ENCODE measurements at regions not wholly inside any gene's neighbourhood (a gene's known extent, or its start where the extent isn't known, plus 50 kb on each side); places are given as distances from the start of the nearest gene placed in this dataset.
A peak's percentile ranks its signal among the peaks of the same experiment; 100 is the strongest.
"Not testable (repeated sequence)": the region's sequence is repeated elsewhere in the genome, so short reads cannot be mapped to it uniquely, and the experiment has no call there.

DNA sequence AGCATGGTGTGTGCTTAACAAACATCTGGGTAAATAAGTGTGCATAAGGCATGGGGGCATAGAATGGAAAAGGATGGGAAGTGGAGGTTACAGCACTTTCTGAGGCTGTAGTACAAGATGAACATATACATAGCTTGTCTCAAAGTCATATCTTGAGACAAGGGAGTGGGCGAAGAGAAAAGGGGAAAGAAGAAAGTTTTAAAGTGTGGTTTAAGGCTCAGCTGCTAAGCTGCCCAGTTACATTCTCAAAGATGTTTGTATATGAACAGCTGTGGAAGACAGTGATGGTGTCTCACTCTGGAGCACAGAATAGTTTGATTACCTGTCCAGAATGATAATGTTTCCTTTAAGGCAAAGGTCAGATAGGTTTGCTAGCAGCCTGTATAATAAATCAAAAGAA lies 61.9 kb upstream of the LANCL2 start:
- no peak for DNase-seq (ENCODE audit: low read depth)

DNA sequence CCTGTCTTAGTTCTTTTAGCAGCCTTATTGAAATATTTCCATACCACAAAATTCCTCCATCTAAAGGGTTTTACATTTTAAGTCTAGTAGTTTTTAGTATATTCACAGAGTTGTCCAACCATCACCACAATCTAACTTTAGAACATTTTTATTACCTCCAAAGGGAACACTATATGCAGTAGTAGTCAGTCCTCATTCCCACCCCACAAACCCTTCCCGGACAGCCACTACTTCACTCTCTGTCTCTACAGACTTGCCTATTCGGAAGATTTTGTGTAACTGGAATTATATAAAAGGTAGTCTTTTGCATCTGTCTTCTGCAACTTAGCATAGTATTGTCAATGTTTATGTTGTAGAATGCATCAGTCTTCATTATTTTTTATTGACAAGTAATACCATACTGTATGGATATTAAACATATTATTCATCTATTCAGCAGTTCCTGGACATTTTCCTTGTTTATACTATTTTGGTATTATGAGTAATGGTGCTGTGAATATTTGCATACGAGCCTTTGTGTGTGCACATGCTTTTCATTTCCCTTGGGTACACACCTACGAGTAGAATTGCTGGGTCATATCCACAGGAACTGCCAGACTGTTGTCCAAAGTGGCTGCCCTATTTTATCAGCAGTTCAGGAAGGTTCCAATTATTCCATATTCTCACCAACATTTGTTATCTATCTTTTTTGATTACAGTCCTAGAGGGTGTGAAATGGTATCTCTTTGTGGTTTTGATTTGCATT lies 60.9 kb upstream of the LANCL2 start:
- no peak for DNase-seq (ENCODE audit: low read depth)

DNA sequence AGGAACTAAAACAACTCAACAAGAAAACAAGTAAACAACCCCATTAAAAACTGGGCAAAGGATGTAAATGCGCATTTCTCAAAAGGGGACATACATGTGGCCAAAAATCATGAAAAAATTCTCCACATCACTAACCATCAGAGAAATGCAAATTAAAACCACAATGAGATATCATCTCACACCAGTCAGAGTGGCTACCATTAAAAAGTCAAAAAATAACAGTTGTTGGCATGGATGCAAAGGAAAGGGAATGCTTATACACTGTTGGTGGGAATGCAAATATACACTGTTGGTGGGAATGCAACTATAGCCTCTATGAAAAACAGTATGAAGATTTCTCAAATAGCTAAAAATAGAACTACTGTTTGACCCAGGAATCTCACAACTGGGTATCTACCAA lies 60.0 kb upstream of the LANCL2 start:
- no peak for DNase-seq (ENCODE audit: low read depth)

DNA sequence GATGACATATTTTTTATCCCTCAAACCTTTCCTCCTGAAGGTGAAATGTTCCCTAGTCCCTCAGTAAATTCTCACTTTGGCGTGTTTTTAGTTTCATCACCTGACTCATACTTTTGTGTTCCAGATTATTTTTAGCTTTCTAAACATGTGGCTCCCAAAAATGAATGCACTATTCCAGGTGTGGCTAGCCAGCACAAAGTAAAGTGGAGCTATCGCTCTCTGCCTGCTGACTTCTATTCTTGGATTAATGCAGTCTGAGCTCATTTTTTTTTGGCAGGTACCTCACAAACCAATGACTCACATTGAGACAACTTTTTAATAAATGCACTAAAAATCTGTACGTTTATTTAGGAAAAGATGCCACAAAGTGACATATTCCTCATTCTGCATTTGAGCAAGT lies 58.8 kb upstream of the LANCL2 start:
- no peak for DNase-seq (ENCODE audit: low read depth)

DNA sequence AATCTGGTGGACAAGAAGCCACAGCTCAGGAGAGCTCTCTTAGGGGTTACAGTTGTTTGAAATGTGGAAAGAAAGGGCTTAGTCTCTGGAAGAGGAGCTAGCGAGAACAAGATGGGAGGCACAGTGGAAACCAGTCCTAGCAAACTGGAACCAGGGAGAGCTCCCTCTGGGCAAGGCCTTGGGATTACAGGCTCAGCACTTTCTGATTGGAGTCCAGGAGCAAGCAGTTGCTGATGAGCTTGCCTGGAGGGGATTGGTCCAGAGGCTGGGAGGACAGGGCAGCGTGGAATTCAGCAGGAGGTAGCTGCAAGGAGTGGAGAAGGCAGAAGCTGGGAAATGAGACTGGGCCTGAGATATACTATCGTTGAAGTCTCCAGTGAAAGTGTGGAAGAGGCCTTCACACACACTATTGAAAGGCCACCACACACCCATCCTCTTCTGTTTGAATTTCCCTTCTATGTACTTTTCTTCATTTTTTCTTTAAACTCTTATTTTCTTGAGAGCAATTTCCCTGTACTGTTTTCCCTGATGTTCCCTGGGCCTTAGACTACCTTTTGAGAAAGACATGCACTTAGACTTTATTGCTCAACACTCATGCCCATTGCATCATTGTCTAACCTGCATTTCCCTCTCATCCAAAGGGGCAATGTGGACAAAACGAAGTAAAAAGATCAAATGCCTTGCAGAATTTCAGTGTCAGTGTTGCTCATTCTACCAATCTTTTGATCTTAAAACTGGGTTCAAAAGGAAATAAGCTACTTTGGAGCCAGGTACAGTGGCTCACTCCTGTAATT lies 57.8 kb upstream of the LANCL2 start:
- no peak for DNase-seq (ENCODE audit: low read depth)

DNA sequence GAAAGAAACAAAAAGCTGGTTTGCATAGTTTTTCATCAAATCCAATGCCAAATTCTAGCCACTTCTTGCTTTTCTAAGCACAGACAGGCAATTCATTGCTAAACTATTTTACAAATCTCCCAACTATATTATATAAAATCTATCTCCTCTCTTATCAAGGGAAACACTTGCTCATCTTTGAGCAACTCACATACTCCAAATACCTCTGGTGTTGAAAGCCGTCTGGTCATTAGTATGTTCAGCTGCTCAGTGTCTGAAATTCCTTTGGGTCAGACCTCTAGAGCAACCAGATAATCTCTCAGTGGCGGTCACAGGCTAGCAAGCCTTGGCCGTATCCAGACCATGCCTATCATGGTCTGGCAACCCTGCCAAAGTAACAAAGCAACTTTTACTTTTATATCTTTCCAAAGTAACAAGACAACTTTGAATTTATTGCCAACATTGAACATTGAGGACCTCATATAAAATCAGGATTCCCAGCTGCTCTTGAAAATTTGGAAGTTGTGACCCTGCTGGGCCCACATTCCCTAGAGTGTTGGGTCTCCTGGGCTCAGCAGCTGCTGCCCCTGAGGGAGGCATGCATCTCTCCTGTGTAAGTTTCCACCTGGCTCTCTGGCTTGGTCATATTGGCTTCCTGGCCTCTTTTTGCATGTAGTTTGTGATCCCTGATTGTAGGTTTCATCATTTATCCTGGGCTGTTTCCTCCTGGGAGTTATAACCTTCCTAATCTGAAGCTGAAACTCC lies 56.8 kb upstream of the LANCL2 start:
- DNase-seq (ENCODE audit: low read depth) = no peak

DNA sequence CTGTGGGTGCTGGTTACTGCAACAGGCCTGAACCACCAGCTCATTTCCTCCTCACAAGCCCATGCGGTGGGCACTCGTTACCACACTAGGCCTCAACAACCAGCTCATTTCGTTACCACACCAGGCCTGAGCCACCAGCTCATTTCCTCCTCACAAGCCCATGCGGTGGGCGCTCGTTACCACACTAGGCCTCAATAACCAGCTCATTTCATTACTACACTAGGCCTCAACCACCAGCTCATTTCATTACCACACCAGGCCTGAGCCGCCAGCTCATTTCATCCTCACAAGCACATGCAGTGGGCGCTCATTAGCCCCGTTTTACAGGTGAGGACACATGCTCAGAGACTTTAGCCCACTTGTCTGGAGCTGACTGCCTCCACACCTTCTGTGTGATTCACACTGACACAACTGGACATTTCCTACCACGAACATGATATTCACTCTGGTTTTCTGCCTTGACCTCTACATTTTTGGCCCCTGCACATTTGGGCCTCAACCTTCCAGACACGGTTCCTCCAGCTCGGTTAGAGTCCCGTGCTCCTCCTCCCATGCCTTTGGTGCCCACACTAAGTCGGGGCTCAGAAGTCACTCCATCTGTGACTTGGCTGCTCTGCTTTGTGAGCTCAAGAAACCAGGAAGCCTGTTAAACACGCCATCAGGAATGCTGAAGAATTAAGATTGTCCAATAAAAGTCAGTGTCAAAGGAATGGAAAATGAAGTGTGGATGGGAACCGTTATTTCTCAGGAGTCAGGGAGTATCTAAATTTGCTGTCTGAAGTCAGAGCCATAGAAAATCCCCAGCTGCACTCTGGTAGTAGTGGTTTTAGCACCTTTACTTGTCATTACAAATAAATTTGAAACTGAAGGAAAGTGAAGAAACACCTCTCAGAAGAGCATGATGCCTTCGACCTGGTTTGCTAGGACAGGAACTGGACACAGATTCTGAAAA lies 55.8 kb upstream of the LANCL2 start:
- DNase-seq (ENCODE audit: low read depth) = peak; percentile 30

DNA sequence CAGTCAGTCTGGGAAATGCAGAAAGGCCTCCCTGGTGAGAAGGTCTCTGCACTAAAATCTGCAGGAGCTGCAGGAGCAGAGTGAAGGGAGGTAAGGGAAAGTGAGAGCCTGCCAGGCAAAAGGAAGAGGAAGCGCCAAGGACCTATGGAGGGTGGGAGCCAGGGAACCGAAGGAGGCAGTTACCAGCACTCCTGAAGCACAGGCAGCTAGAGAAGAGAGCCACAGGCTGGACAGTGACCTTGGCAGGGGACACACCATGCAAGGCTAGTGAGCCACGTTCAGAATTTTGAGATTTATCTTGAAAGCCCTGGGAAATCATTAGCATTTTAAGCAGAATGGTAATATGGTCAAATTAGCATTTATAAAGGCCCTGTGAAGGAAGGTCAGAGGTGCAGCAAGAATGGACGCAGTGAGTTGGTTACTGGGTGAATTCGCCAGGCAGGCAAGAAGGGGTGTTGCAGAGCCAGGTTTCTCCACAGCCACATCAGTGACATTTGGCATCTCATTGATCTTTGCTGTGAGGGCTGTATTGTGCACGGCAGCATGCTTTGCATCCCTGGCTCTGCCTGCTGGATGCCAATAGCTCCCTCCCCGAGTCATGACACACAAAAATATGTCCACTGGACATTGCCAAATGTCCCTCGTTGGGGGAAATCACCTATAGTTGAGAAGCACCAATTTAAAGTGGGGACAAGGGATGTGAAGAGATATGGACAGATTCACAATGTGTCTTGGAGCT lies 54.7 kb upstream of the LANCL2 start:
- DNase-seq (ENCODE audit: low read depth) = no peak

DNA sequence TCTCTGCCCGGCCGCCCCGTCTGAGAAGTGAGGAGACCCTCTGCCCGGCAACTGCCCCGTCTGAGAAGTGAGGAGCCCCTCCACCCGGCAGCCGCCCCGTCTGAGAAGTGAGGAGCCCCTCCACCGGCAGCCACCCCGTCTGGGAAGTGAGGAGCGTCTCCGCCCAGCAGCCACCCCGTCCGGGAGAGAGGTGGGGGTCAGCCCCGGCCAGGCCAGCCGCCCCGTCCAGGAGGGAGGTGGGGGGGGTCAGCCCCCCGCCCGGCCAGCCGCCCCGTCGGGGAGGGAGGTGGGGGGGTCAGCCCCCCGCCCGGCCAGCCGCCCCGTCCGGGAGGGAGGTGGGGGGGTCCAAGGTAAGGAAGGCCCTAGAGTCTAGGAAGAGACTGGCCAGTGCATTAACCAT lies 53.2 kb upstream of the LANCL2 start:
- not testable (repeated sequence) for DNase-seq (ENCODE audit: low read depth)

DNA sequence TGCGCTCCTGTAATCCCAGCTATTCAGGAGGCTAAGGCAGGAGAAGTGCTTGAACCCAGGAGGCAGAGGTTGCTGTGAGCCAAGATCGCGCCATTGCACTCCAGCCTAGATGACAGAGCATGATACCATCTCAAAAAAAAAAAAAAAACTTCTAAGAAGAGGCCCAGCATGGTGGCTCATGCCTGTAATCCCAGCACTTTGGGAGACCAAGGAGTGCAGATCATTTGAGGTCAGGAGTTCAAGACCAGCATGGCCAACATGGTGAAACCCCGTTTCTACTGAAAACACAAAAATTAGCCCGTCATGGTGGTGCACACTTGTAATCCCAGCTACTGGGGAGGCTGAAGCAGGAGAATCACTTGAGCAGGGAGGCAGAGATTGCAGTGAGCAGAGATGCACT lies 51.5 kb upstream of the LANCL2 start:
- DNase-seq (ENCODE audit: low read depth) = not testable (repeated sequence)

DNA sequence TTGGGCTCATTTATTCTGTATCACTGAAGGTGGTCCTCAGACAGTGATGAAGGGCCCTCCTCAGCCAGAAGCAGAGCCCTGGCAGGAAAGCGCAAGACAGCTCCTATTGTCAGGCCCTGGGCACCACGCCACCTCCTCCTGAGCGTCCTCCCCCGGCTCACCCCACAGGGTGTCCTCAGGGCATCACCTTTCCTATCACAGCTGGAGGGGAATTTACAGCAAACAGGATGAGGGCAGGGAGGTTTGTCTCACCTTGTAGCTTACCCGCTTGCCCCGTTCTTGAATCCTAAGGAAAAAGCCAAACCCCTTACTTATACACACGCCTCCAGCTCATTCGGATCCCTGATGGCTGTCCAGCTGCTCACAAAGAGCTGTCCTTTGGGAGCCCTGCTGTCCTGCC lies 50.2 kb upstream of the LANCL2 start:
- no peak for DNase-seq (ENCODE audit: low read depth)
